OCI-M2 (cell line): ENCODE measurements at regions not wholly inside any gene's neighbourhood (a gene's known extent, or its start where the extent isn't known, plus 50 kb on each side); places are given as distances from the start of the nearest gene placed in this dataset.

Source experiments
- DNase-seq: peaks from one replicate; lab custom pipeline; 2025; ENCODE audit not compliant: unreplicated experiment; lab: John Stamatoyannopoulos, UW

DNA sequence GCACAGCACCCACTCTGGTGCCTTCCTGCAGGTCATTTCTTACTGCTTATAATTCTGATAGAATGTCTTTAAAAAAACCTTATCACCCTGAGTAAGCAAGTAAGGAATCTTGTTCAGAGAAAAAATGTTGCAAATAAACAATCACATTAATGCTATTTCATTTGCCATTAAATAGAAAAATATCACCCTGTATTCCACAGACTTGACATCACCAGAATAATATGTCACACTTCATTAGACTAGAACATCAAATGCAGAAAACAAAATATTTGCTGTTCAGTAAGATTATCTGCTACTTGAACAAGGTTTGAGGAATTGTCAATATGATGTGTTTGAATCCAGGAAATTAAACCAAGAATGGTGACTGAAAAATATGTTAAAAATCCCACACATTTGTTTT lies 236.6 kb upstream of the MMADHC start:
- DNase-seq = no peak

DNA sequence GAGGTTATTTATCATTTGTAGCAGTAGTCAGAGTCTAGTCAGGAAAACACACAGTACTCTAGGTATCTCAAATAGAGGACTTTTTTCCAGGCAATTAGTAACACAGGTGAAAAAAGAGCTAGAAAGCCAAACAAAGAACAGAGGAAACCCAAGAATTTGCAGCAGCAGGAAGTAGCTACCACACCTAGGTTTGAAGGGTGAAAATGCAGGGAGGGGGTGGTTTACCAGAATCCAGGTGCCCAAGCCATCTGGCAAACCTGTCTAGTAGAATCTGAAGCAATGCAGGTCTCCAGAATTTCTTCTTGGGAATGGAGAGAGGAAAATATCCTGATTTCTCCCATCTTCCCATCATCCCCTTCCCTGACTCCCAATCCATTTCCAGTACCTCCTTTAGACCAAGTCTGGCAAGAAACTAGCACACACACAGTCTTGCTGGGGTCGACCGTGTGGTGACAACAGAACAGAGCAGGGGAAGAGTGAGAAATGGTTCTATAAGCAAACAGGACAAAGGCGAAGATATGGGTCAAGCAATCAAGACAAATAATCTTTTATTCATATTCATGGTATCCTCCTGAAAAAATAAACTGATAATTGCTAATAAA lies 231.9 kb upstream of the MMADHC start:
- no peak for DNase-seq

DNA sequence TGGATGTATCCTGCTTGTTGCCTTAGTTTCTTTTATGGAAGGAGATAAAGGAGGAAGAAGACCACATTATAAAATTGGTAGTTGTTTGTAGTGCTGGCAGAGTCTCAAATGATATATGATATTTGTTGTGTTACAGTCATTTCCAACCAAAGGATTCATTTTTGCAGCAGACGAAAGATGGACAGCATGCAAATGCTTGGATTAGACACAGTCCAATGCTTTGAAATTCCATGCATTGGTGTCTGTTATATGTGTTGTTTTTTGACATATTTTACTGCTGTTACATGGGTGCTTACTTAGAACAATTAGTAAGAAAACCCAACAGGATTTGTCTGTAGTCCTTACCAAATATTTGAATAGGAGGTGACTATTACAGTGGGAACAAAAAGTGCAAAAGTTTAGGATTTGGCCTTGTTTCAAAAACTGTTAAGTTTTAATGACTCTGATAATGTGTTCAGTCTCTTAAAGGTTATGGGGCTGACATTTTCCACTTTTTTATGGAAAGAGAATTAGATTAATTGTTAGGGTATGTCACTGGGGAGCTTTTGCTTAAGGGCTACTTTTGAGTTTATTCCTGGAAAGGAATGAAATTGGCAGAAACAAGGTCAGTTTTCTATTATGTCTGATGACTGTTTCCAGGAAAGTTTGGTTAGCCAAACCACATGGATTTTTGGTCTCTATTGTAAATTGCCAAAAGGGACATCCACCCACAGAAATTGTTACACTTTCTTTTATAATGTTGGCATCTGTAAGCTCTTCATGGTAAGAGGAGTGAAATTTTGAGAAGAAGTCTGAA lies 229.4 kb upstream of the MMADHC start:
- no peak for DNase-seq

DNA sequence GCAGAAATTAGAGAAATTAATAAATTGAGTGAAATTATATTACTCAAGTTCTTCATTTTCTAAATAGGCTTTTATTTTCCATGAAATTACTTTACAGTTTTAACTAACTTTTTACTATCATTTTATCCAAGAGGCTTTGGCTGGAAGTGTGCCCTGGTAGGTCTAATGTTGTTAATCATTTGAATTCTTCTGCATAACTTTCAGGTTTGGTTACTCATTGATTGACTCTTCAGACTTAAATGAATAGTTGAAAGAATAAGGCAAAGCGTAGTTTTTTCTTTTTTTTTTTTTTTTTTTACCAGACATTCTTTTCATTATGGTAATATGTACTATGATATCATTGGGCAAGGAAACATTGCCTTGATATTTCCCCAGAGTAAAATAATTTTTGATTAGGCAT lies 228.4 kb upstream of the MMADHC start:
- no peak for DNase-seq

DNA sequence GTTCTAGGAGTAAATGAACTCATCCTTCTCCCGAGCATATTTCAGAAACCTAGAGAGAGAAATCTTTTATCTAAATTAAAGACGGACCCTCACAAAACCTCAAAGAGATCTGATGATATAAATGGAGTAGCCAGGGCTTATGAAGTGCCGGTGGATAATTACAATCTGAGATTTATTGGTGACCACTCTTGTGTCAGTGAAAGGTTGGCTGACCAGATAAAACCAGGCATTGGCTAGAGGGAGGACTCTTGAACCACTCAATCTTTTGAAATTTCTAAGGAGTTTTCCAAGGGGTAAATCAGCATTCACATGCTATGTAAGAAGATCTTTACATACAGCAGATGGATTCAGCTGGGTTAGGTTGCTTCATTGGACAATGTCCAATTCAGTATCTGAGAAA lies 227.3 kb upstream of the MMADHC start:
- no peak for DNase-seq

DNA sequence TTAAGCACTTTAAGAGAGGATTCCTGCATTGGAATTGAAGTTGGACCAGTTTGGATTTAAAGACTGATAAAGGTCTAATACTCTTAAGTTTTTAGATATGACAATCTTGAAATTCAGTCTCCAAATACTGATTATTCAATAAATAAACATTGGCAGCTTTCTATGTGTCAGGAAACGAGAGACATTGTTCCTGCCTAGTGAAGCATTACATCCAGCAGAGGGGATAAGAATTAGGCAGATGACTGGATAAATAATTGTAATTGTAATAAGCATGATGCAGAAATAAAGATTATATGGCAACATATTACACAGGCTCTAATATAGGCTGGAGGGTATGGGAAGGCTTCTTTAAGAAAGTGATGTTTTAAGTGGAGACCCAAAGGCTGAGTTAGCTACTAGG lies 226.5 kb upstream of the MMADHC start:
- no peak for DNase-seq

DNA sequence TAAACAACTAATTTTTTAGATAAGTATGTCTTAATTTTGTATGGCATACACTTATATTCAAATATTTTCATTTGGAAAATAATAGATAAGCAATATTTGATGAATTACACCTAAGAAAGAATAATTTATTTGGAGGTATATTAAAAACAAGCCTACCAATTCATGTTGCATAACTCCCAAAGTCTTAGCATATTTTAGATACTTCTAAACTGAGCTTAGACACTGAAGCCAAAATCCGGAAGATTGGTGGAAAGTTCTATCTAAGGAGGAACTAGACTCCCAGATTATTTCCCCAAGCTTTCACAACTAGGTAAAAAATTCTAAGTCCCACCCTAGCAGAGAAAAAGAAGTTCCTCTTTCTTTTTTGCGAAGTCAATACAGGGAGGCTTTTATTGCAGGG lies 221.0 kb upstream of the MMADHC start:
- DNase-seq = no peak

DNA sequence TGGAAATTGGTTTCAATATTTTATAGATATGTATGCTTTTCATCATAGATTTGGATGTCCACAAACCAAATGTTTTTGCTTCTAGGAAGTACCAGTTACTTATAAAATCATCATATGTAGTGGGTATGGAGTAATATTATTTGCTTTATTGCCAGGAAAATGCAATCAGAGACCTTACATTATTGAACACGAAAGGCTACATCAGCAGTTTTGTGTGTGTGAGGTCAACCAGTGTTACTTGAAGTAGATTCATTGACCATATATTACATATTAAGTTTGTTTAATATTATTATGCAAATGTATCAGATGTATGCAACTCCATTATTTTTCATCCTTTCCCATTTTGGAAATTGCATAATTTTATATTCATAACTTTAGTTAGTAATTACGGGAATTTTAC lies 219.1 kb upstream of the MMADHC start:
- DNase-seq = no peak

DNA sequence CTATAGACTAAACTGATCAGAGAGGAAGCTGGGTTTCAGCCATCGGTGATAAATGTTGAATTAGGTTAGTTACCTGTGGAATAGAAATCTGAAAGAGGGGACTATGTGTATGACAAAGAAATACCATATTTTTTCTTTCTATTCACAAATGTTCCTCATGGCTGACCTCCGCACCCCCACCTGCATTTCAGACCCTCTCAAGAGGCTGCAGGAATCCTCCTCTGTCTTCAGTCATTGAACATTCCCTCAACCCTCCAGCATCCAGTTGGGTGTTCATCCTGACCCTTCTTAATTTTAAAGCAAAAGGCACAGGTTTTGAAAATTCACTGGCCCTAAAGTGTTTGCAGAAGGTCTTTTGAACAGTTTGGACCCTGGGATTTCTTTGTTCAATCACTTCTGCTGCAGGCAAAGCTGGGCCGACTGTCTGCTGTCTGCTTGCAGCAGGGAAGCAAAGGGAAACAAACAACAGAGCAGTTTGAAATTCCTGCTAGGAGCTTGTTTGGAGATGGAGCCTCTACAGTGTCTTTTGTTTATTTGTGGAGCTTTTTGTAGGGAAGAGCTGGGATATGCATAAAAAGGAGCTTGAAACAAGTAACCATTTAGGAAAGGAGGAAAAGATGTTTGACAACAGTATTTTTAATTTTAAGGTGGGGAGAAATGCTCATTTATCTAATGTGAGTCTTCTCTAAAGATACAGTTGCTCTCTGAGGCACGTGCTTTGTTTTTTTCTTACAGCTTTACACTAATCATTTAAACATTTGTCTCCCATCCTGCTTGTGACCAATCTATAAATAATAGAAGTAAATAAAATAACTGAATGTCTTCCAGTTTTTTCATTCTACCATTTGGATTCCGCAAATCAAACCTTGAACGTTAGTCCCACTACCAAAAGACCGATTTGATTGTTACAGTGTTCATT lies 213.3 kb upstream of the MMADHC start:
- no peak for DNase-seq

DNA sequence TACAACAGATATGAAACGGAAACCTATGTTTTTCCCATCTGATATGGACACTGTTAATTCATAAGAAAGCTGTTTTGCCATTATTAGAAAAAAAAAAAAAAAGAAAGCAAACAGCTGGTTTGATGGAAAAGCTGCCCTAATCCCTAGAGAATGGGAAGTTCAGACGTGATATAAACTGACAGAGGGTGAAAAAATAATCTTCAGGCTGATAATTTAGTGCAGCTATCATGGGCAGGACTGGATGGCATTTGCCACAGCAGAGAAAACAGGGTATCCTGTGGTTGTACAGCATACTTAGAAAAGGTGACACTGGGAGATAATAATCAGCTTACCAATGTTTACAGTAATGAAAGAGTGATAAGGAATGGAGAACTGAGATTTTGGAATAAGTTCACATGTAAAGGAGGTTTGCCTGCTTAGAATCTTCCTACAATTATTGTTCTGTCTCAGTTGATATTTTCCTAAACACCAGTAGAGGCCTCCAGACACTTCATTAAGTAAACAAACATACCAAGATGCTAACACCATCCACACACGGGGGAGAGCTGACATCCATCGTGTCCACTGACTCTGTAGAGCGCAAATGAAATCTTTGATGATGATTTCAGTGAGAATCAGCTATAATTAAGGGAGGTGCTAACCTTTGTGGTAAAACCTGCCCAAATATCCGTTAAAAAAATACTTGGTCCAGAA lies 211.6 kb upstream of the MMADHC start:
- DNase-seq = no peak

DNA sequence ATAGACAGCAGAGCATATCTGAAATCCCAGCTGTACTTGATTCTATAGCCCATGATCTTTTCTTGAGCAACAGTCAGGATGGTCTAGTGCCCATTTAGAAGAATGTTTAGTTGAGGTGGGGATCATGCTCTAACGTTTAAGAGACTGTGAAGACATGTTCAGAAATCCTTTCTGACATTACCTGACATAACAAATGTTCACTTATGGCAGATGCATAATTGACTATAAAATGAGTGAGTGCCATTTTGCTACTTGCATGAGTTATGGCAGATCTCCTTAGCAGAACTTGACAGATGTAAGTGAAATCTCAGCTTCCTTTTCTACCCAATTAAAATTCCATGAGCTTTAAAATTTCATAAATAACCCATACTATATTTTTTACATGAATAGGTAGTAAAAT lies 209.5 kb upstream of the MMADHC start:
- no peak for DNase-seq

DNA sequence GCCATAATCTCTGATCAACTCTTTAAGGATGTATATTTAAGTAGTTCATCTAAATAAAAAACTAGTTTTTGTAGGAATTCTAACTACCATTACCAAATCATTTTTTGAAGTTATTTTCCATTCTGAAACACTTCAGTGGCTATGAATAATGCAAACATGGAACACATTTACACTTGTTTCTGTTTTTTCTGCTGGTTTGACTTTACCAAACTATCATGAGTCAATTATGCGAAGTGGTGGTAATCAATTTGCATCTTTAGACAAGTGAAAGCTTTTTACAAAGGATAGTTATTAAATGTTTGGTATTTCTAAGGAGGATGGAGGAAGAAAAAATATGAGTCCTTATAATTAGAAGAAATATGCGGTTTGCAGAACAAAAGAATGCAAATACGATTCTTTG lies 202.0 kb upstream of the MMADHC start:
- no peak for DNase-seq

DNA sequence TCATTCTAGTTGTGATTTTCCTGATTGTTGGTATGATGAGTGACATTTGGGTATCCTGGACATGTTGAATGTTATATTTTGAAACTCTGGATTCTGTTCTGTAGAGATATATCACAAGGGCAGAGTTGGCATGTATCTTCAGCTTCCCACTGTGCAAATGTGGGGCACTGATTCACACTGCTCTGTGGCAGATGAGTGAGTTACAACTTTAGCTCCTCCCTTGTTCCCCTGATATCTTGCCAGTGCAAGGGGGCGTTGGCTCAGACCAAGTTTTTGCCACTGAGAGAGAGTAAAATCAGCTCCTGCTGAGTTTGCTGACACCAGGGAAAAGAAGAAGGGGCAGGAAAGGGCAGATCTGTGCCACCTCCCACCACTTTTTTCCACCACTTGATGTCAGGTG lies 199.6 kb upstream of the MMADHC start:
- no peak for DNase-seq

DNA sequence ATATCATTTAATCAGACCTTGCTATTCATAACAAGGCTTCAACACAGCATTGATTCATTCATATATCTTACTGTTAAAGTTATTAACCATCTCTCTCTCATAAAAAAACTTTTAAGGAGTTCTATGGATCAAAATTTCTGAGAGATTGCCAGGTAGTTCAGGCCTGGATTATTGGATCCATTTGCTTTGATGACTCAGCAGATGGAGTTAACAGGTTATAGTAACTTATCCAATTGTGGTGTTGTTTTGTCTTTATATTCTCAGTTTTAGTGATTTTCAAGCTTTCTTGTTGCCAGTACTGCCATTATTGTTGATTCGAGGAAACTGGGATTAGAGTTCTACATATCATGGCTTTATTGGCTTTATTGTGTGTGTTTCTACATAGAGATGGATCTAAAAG lies 195.7 kb upstream of the MMADHC start:
- DNase-seq = no peak

DNA sequence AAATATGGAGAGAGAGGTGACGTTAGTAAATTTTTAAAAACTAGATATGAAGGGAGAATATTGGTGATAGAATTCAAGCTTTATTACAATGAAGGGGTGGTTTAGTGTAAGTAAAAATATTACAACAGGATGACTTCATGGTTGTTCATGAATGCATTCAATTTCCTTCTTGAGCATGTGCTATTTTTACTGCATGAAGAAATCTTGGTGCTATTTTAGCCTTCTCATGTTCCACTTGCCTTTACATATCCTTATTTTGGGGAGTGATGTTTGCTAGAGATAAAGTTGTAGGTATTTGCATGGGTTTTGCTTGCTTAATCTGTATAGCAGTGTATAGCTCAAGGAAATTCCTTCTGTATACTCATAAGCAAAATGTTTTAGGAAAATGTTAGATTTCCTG lies 195.0 kb upstream of the MMADHC start:
- DNase-seq = no peak

DNA sequence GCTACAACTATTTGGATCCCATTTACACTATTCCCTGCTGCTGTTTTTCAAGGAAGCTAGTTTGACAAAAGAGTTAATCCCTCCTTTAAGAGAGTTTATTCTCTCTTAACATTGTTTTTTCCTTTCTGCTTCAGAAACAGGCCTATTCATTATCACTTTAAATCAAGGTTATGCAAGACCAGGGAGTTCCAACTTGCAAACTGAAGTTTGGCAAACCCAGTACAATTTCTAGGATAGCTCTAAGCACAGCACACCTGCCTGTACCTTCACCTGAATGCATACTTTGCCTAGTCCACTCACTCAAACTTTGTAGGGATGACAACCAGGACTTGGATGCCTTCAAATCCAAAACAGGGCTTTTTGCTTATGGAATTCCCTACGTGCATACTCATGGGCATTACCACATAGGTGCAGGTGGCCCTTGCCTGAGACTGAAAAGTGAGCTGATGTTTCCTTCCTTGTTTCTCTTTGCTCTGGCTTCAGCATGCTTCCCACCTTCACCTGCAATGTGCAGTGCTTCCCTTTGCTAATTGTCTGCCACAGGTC lies 193.8 kb upstream of the MMADHC start:
- DNase-seq = no peak

DNA sequence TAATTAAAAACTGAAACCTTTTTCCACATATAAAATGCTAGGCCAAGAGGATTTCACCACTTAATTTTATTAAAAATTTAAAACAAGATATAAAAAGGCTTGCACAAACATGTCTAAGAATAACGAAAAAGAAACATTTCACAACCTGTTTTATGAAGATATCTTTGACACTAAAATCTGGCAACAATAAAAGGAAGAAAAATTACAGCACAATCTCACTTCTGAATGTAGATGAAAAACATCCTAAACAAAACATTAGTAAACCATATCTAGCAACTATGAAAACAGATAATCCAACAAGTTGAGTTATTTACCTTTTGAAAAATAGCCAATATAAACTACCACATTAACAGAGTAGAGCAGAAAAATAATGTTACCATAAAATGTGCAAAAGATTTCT lies 185.4 kb upstream of the MMADHC start:
- no peak for DNase-seq

DNA sequence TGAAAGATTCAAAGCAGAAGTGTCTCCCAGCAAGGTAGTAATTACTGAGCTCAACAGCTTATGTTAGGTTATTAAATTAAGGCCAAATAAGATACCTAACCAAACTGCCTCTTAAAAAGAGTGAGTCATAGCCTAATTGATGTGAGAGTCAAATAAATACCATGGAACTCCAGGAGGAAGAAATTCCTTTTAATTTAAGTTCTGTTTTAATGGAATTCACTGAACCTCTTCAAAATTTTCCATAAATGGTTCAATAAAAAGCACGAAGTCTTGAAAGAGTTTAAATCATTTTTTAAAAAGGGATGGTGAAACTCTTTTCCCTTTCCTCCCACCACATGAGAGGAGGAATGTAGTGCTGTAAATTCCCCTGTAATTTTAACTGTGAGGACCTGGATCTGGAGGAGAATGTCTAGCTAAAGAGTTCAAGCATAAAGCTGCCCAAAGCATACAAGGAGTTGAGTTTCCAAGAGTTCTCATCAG lies 180.8 kb upstream of the MMADHC start:
- DNase-seq = no peak

DNA sequence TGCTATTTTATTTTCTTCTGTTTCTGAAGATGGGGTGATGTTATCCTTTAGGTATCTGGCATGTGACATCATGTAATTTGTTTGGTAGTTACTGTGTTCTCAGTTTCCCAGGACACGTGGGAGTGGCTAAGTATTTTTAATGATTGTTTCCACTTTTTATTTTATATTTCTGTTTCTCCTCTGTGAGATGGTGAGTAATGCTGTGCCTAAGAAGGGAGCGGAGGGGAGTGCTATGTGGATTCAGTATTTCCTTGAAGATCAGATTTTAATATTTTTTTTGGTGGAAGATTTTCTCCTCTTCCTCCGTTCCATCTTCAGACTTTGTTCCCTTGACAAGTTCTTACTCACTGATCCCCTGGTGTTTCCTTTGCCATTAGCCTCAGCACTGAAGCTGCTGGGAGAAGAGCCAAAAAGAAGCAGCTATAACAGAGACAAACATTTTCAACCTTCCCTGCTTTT lies 180.0 kb upstream of the MMADHC start:
- no peak for DNase-seq

DNA sequence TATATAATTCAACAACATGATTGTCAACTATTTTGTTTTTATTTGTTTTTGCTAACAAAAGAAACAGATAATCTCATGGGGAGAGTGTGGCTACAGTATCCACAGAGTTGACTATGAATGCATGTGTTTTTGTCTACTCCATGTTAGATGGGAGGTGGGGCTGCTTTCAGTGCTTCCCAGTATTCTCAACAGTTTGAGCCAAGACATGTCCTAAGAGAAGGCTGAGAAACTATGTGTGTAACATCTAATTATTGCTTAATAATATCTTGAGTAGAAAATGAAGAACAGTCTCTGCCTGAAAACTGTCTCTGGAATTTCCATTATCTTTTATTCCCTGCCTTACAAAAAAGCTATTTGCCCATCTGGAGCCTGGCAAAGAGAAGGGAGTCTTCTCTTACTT lies 178.8 kb upstream of the MMADHC start:
- DNase-seq = no peak

DNA sequence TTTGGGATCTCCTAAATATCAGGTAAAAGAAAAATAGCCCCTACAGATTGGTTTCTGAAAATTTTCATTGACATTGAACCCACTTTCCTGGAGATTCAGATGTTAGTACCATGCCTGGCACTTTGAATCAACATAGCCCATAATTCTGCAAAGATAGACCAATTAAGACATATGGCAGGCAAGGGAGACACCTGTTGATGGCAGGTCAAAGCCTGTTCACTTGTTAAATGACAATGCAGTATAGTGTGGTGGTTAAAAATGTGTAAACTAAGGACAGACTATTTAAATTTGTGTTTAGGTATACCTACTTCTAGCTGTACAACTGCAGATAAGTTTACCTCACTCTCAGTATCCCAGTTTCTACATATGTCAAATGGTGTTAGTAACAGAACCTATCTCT lies 178.1 kb upstream of the MMADHC start:
- DNase-seq = no peak
